ENCODE measurements at regions not wholly inside any gene's neighbourhood (a gene's known extent, or its start where the extent isn't known, plus 50 kb on each side); places are given as distances from the start of the nearest gene placed in this dataset.
A peak's percentile ranks its signal among the peaks of the same experiment; 100 is the strongest.

- no peak overlapping the region for H3K9ac ChIP-seq (ENCODE audit: insufficient read depth, low read length, poor library complexity, severe bottlenecking)
- no peaks in the 10 kb centered on the region for H4K20me1 ChIP-seq (ENCODE audit: insufficient read depth, low read length)
- H3K27me3 ChIP-seq (ENCODE audit: control insufficient read depth in 2 of 2, insufficient read depth in 2 of 2, low read length in 2 of 2) = peaks cover 12 to 24% of the 10 kb centered on the region in 2 donors
- no peak for DNase-seq
- no peak overlapping the region for H2AFZ ChIP-seq (ENCODE audit: insufficient read depth, low read depth, low read length, poor library complexity, severe bottlenecking)
- no peak overlapping the region for H3K27ac ChIP-seq (ENCODE audit: low read depth in 1 of 2, low read length in 2 of 2)
- Mint-ChIP-seq H3K4me3 (peak overlapping the region in 1 of 2 donors; percentile 12), H3K36me3 (no peaks in the 10 kb centered on the region), H3K27me3 (ENCODE audit: low read depth in 3 of 3) (peaks cover 9 to 37% (median 23%) of the 10 kb centered on the region in 3 donors), H3K27ac (no peak overlapping the region), H3K9me3 (peaks cover 4 to 18% (median 12%) of the 10 kb centered on the region in 7 donors), H3K4me1 (peaks cover 4% of the 10 kb centered on the region)
- H3K4me2 ChIP-seq (replicated peaks; ENCODE audit: extremely low read depth, low read length, poor library complexity, severe bottlenecking) = no peak overlapping the region
- H3K9me3 ChIP-seq (replicated peaks in 1 of 2; ENCODE audit: control insufficient read depth in 1 of 2, insufficient read depth in 1 of 2, low read length in 2 of 2) = peaks cover 7 to 9% of the 10 kb centered on the region in 2 donors
- H3K79me2 ChIP-seq (ENCODE audit: insufficient read depth, low read length) = no peaks in the 10 kb centered on the region
- H3K4me3 ChIP-seq (replicated peaks in 1 of 3; ENCODE audit: low read depth in 2 of 3, low read length in 3 of 3) = no peak overlapping the region
- intact Hi-C loops (cut with micrococcal nuclease) = no loop called here
- H3K4me1 ChIP-seq (ENCODE audit: control insufficient read depth in 1 of 2, insufficient read depth in 2 of 2, low read length in 2 of 2) = no peaks in the 10 kb centered on the region
- no peaks in the 10 kb centered on the region for H3K36me3 ChIP-seq (replicated peaks in 1 of 2; ENCODE audit: control insufficient read depth in 1 of 2, insufficient read depth in 2 of 2, low read length in 2 of 2)
- TF ChIP-seq CTCF (IDR thresholded peaks at IDR 0.05) = no peak
Observed at GRCh38 chr2:196563876-196564275, 75.6 kb upstream of the CCDC150 start.

GRCh38 chr2:196565106-196565765 lies 74.3 kb upstream of the CCDC150 start:
- H3K27ac Mint-ChIP-seq = no peak overlapping the region
- peaks cover 9 to 33% (median 25%) of the 10 kb centered on the region in 3 donors for H3K27me3 Mint-ChIP-seq (ENCODE audit: low read depth in 3 of 3)
- H3K4me1 Mint-ChIP-seq = peaks cover 4% of the 10 kb centered on the region
- no peak overlapping the region for H3K9ac ChIP-seq (ENCODE audit: insufficient read depth, low read length, poor library complexity, severe bottlenecking)
- peak overlapping the region in 1 of 2 donors; percentile 2 for H3K4me3 Mint-ChIP-seq
- no peak overlapping the region for H3K4me2 ChIP-seq (replicated peaks; ENCODE audit: extremely low read depth, low read length, poor library complexity, severe bottlenecking)
- no peaks in the 10 kb centered on the region for H3K36me3 ChIP-seq (replicated peaks in 1 of 2; ENCODE audit: control insufficient read depth in 1 of 2, insufficient read depth in 2 of 2, low read length in 2 of 2)
- H3K4me3 ChIP-seq (replicated peaks in 1 of 3; ENCODE audit: low read depth in 2 of 3, low read length in 3 of 3) = no peak overlapping the region
- no peak for DNase-seq
- H3K27me3 ChIP-seq (ENCODE audit: control insufficient read depth in 2 of 2, insufficient read depth in 2 of 2, low read length in 2 of 2) = peaks cover 12 to 29% of the 10 kb centered on the region in 2 donors
- no peak overlapping the region for H2AFZ ChIP-seq (ENCODE audit: insufficient read depth, low read depth, low read length, poor library complexity, severe bottlenecking)
- no peaks in the 10 kb centered on the region for H4K20me1 ChIP-seq (ENCODE audit: insufficient read depth, low read length)
- intact Hi-C loops (cut with micrococcal nuclease) = no loop called here
- H3K27ac ChIP-seq (ENCODE audit: low read depth in 1 of 2, low read length in 2 of 2) = no peak overlapping the region
- peaks cover 4 to 17% (median 10%) of the 10 kb centered on the region in 7 donors for H3K9me3 Mint-ChIP-seq
- H3K4me1 ChIP-seq (ENCODE audit: control insufficient read depth in 1 of 2, insufficient read depth in 2 of 2, low read length in 2 of 2) = no peaks in the 10 kb centered on the region
- H3K9me3 ChIP-seq (replicated peaks in 1 of 2; ENCODE audit: control insufficient read depth in 1 of 2, insufficient read depth in 1 of 2, low read length in 2 of 2) = peaks cover 7 to 9% of the 10 kb centered on the region in 2 donors
- no CpG with 5 or more reads among the region's 1 CpG for whole genome bisulfite sequencing (ENCODE audit: insufficient coverage)
- no peaks in the 10 kb centered on the region for H3K36me3 Mint-ChIP-seq
- TF ChIP-seq CTCF (IDR thresholded peaks at IDR 0.05) = no peak
- no peaks in the 10 kb centered on the region for H3K79me2 ChIP-seq (ENCODE audit: insufficient read depth, low read length)

All from CD14-positive monocyte (primary cell).